ENCODE measurements at regions not wholly inside any gene's neighbourhood (a gene's known extent, or its start where the extent isn't known, plus 50 kb on each side); places are given as distances from the start of the nearest gene placed in this dataset.
"Not testable (repeated sequence)": the region's sequence is repeated elsewhere in the genome, so short reads cannot be mapped to it uniquely, and the experiment has no call there.

- DNase-seq, result no peak
Measured at GRCh38 chr6:140193269-140193668, 818.8 kb upstream of the CITED2 start.

GRCh38 chr6:140192018-140192417 is 817.6 kb upstream of the CITED2 start:
- DNase-seq, result no peak

- not testable (repeated sequence) for DNase-seq
Measured at GRCh38 chr6:140189263-140189662, 814.8 kb upstream of the CITED2 start.

GRCh38 chr6:140185991-140186390 is 811.5 kb upstream of the CITED2 start:
- no peak for DNase-seq

- no peak for DNase-seq
Measured at GRCh38 chr6:140183881-140184280, 809.4 kb upstream of the CITED2 start.

- no peak for DNase-seq
Measured at GRCh38 chr6:140182821-140183220, 808.4 kb upstream of the CITED2 start.

GRCh38 chr6:140181876-140182275 is 807.4 kb upstream of the CITED2 start:
- no peak for DNase-seq

- DNase-seq, result no peak
Measured at GRCh38 chr6:140180306-140180705, 805.9 kb upstream of the CITED2 start.

GRCh38 chr6:140178935-140179334 is 804.5 kb upstream of the CITED2 start:
- DNase-seq, result no peak

GRCh38 chr6:140178520-140178919 is 804.1 kb upstream of the CITED2 start:
- DNase-seq, result no peak

GRCh38 chr6:140176306-140176705 is 801.9 kb upstream of the CITED2 start:
- DNase-seq, result no peak

GRCh38 chr6:140175486-140175885 is 801.0 kb upstream of the CITED2 start:
- no peak for DNase-seq

- no peak for DNase-seq
Measured at GRCh38 chr6:140174524-140174923, 800.1 kb upstream of the CITED2 start.

GRCh38 chr6:140168365-140168764 is 793.9 kb upstream of the CITED2 start:
- no peak for DNase-seq

GRCh38 chr6:140160909-140161308 is 786.5 kb upstream of the CITED2 start:
- no peak for DNase-seq

- no peak for DNase-seq
Measured at GRCh38 chr6:140160494-140160893, 786.0 kb upstream of the CITED2 start.

GRCh38 chr6:140156131-140156530 is 781.7 kb upstream of the CITED2 start:
- no peak for DNase-seq

GRCh38 chr6:140155451-140156126 is 781.1 kb upstream of the CITED2 start:
- no peak for DNase-seq

GRCh38 chr6:140153703-140154102 is 779.3 kb upstream of the CITED2 start:
- no peak for DNase-seq

- DNase-seq, result not testable (repeated sequence)
Measured at GRCh38 chr6:140147825-140148814, 773.7 kb upstream of the CITED2 start.

GRCh38 chr6:140140891-140141290 is 766.4 kb upstream of the CITED2 start:
- DNase-seq, result no peak

- DNase-seq, result no peak
Measured at GRCh38 chr6:140138311-140139010, 764.0 kb upstream of the CITED2 start.

- DNase-seq, result no peak
Measured at GRCh38 chr6:140134224-140134623, 759.8 kb upstream of the CITED2 start.
